ENCODE measurements at regions not wholly inside any gene's neighbourhood (a gene's known extent, or its start where the extent isn't known, plus 50 kb on each side); places are given as distances from the start of the nearest gene placed in this dataset.
"Not testable (repeated sequence)": the region's sequence is repeated elsewhere in the genome, so short reads cannot be mapped to it uniquely, and the experiment has no call there.

DNA sequence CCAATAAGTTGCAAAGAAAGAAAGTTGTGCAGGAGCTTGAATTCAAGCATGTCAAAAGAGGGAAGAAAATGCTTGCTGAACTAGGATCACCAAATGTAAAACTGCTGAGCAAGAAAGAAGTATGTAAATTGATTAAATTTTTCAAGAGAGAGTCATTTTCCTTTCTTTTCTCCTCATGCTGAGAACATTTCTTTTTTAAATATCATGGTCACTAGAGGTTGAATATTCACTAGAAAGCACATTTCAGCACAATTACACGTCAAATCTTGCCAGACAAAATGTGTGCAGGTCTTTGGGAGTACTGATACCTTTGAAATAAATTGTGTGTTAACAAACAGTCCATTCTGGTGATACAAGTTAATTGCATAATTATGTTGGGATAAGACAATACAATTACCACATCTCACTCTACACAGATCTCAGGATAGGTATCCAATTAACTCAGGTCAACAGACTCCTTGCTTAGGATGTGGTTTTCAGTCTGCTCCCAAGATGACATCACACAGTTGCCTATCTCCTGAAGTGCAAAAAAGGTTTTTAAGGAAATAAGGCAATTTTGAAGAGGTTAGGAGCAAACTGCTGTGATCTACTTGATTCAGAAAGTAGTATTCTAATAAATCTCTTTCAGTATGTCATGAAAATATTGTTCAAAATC lies 862.2 kb downstream of the RPS29 start:
- no peak for DNase-seq (ENCODE audit: low spot score)

GRCh38 chr14:48714366-48714765 lies 871.8 kb downstream of the RPS29 start:
- DNase-seq (ENCODE audit: low spot score): no peak

DNA sequence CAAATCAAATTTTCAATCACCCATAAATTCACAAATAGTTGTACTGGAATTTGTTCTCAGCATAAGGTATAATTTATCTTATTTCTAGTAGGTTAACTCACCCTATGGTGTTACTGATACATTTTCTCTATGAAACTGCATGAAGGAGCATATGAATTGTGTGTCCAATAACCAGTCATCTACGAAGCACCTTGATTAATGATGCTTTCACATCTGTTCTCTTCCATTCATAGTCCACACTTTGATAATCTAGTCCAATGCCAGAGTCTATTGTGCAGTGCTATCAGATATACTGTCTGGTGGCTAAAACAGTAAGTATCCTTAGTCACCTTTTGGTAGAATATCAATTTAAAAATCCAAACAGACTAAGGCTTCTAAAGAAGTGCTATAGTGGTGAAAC lies 876.0 kb downstream of the RPS29 start:
- DNase-seq (ENCODE audit: low spot score): no peak

- no peak for DNase-seq (ENCODE audit: low spot score)
Measured at GRCh38 chr14:48709277-48709785, 876.8 kb downstream of the RPS29 start.

GRCh38 chr14:48704639-48705038 lies 881.5 kb downstream of the RPS29 start:
- DNase-seq (ENCODE audit: low spot score): no peak

DNA sequence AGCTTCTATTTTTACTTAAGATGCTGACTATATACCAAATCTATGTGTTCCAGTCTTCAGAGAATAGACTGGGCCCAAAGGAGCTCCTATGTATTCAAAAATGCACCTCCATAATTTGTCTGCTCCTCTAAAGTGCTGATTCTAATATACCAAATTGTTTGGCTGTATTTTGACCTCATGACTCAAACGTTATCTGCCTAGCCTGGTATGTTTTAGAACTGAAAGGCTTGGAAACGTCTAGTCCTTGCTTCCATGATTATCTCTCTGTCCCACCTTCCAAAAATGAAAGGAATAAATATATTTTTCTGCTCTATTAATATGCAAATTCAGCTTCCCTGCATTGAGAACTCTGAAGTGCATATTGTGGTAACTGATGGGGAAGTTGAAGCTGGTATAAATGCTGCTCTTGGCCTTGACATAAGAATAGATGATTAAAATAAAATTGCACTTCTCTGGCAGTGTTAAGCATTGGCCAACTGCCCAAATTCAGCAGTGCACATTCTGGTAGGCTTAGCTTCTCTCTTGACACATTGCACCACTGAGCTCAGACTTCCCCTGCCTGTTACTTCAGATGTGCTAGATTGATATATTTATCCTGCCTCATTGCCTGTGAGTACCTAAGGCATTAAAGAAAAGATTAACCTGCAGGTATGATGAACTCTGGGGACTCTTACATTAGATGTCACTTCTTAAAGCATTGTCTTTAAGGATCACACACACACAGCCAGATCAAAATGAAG lies 882.3 kb downstream of the RPS29 start:
- no peak for DNase-seq (ENCODE audit: low spot score)

- not testable (repeated sequence) for DNase-seq (ENCODE audit: low spot score)
Measured at GRCh38 chr14:48697362-48697761, 888.8 kb downstream of the RPS29 start.

- DNase-seq (ENCODE audit: low spot score): no peak
Measured at GRCh38 chr14:48693793-48694192, 892.4 kb downstream of the RPS29 start.

DNA sequence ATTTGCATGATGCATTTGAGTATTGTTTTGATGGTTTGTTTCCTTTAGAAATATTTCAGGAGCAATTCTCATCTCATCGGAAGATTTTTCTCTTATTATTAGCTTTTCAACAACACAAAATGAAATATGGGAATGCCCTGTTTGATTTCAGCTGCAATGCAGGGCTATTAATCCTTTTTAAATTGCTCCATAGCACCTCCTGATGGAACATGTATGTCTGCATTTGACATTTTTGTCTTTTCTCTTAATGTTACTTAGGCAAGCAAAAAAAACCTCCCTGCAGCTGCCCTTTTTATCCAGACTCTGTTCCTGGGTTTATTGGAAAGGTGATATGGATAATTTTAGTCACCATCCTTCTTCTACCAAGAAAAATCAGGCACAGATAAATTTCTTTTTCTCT lies 895.8 kb downstream of the RPS29 start:
- DNase-seq (ENCODE audit: low spot score): no peak

GRCh38 chr14:48686650-48687049 lies 899.5 kb downstream of the RPS29 start:
- DNase-seq (ENCODE audit: low spot score): no peak

DNA sequence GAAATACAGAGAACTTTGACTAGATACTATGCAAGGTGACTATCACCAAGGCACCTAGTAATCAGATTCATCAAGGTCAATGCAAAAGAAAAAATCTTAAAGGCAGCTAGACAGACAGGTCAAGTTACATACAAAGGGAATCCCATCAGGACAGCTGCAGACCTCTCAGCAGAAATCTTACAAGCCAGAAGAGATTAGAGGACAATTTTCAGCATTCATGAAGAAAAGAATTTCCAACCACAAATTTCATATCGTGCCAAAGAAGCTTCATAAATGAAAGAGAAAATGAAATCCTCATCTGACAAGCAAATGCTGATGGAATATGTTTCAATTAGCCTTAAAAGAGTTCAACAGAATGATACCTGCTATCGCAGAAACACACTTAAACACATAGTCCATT lies 913.7 kb downstream of the RPS29 start:
- DNase-seq (ENCODE audit: low spot score): no peak

DNA sequence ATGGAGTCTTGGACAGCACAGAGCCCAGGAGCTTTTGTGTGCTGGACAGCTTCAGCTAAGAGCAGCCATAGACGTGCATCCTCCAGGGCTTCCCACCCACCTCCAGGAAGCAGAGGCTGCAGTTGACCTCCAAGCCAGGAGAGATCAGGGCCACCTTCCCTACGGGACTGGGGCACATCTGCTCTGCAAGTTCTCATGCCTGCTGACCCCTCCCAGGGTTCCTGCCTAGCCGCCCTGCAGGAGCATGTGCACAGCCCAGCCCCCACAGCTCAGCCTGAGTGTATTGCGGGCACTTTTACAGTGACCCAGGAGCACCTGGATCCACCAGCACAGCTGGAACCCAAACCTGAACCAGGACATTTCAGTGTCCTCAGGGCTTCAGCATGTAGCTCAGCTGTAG lies 915.2 kb downstream of the RPS29 start:
- no peak for DNase-seq (ENCODE audit: low spot score)

DNA sequence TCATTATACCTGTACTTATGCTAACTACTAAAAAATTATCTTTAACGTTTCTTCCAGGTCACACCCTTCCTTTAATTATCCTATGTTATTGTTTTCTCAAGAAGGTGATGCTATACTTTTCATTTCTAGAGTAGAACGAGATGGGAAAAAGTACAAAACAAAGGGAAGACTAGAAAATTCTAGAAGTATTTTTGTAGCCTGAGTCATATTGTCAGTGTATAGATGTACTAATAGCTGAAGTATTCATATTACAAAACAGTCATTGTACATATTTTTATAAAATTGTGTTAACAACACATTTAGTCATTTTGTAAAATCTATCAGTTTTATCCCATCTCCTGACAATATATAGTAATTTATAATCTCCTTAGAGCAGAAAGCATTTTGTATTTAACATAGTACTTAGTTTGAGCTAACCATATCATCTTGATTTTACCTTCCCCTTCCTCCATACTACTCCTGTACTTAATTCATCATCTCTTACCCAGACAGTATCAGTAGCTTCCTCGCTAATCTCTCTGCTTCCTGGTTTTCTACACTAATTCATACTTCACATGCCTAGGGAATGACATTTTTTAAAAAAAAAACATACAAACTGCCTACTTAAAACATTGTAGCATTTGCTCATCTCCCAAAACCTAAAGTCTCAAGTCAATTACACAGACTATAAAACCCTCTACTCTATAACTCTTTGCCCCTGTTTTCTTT lies 920.9 kb downstream of the RPS29 start:
- no peak for DNase-seq (ENCODE audit: low spot score)

DNA sequence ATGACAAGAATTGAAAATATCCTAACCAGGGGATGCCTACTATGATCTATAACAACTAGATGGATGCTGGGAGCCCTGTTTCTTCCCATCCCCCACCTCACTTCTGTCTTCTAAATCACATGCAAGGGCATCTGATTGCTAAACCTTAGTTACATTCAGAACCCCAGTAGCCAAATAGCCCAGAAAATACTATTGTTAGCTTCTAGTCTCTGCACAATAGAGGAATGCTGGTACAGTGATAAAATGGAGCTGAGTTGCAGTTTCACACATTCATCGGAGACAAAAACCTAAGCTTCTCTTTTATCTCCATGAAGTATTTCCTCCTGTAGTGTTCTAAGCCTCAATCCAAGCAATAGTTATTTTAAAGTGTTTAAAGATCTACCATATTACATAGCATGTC lies 942.9 kb downstream of the RPS29 start:
- DNase-seq (ENCODE audit: low spot score): no peak

DNA sequence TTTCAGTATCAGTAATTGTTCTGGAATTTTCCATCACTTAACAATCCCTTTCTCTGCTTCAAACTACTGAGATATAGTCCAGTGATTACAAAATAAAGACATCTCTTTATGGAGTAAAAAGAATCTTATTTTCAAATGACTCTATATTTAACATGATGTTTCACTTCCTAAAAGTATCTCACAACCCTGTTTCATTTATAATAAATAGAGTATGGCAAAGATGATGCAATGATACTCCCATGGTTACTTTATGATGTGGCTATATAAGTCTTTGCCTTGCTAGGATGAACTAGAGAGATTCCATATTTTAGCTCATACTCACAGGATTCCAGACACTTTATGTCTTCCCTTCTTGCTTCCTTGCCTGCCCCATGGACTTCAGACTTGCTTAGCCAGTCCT lies 953.5 kb upstream of the MDGA2 start:
- no peak for DNase-seq (ENCODE audit: low spot score)

- no peak for DNase-seq (ENCODE audit: low spot score)
Measured at GRCh38 chr14:48622980-48623379, 947.6 kb upstream of the MDGA2 start.

DNA sequence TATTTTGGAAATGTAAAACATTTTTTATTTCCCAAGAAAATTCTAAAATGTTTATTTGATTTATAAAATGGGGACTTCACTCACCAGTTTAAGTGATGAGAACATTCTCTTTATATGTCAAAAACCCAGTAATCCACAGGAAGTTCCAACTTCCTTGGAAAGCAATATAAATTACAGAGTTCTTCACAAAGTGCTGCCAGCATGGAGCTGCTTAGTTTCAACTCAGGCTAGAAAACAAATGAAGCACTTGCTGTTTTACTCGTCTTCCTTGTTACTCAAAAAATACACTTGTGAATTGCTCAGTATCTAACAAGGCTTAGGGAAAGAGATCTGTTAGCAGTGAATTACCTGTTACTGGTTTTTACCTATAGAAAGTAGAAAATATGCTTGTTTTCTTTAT lies 942.7 kb upstream of the MDGA2 start:
- DNase-seq (ENCODE audit: low spot score): no peak

GRCh38 chr14:48616931-48617330 lies 941.5 kb upstream of the MDGA2 start:
- DNase-seq (ENCODE audit: low spot score): no peak

DNA sequence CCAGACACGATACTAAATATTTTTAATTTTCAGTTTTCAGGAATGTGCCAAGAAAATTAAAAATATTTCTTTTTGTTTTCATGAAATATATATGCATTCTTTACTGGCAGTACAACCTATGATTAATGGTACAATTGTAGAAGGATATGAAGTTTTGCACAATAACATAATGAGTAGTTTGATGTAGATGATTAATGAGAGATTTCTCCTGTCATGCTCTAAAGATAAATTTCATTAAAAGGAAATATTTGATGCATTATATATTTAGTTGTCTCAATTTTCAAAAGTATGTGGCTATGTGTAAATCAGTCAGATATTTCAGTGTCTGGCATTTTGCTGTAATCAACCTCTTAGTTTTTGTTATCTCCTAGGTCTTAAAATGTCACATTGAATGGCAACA lies 940.2 kb upstream of the MDGA2 start:
- DNase-seq (ENCODE audit: low spot score): no peak

GRCh38 chr14:48614003-48614402 lies 938.6 kb upstream of the MDGA2 start:
- no peak for DNase-seq (ENCODE audit: low spot score)

DNA sequence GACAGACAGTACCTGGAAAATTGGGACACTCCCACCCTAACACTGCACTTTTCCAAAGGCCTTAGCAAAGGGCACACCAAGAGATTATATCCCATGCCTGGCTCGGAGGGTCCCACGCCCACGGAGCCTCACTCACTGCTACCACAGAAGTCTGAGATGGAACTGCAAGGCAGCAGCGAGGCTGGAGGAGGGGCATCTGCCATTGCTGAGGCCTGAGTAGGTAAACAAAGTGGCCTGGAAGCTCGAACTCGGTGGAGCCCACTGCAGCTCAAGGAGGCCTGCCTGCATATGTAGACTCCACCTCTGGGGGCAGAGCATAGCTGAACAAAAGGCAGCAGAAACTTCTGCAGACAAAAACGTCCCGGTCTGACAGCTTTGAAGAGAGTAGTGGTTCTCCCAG lies 931.6 kb upstream of the MDGA2 start:
- not testable (repeated sequence) for DNase-seq (ENCODE audit: low spot score)

GRCh38 chr14:48598458-48598857 lies 923.1 kb upstream of the MDGA2 start:
- DNase-seq (ENCODE audit: low spot score): no peak

- no peak for DNase-seq (ENCODE audit: low spot score)
Measured at GRCh38 chr14:48586099-48586498, 910.7 kb upstream of the MDGA2 start.

Measured in left forelimb (tissue), 1 donor.